GM03348 (cell line): ENCODE measurements at regions not wholly inside any gene's neighbourhood (a gene's known extent, or its start where the extent isn't known, plus 50 kb on each side); places are given as distances from the start of the nearest gene placed in this dataset.

Source experiments
- DNase-seq: peaks from one replicate; pipeline ENCODE4 v3.0.0; 2012; ENCODE audit warnings: low spot score

- DNase-seq = no peak
Observed at GRCh38 chr7:46489106-46489505, 568.0 kb upstream of the IGFBP3 start.

- DNase-seq = no peak
Observed at GRCh38 chr7:46488607-46489006, 567.5 kb upstream of the IGFBP3 start.

GRCh38 chr7:46486256-46487206, 565.5 kb upstream of the IGFBP3 start:
- DNase-seq = peak; percentile 75

GRCh38 chr7:46485481-46486065, 564.5 kb upstream of the IGFBP3 start:
- peak; percentile 53 for DNase-seq

- no peak for DNase-seq
Observed at GRCh38 chr7:46484906-46485305, 563.8 kb upstream of the IGFBP3 start.

- no peak for DNase-seq
Observed at GRCh38 chr7:46480619-46481018, 559.5 kb upstream of the IGFBP3 start.

GRCh38 chr7:46479680-46480079, 558.6 kb upstream of the IGFBP3 start:
- DNase-seq = no peak

- peak; percentile 23 for DNase-seq
Observed at GRCh38 chr7:46478046-46478445, 557.0 kb upstream of the IGFBP3 start.

GRCh38 chr7:46468753-46469356, 547.8 kb upstream of the IGFBP3 start:
- no peak for DNase-seq

- DNase-seq = no peak
Observed at GRCh38 chr7:46463170-46463569, 542.1 kb upstream of the IGFBP3 start.

GRCh38 chr7:46461334-46461777, 540.3 kb upstream of the IGFBP3 start:
- no peak for DNase-seq

GRCh38 chr7:46459942-46460341, 538.9 kb upstream of the IGFBP3 start:
- no peak for DNase-seq

GRCh38 chr7:46454816-46455215, 533.7 kb upstream of the IGFBP3 start:
- peak; percentile 15 for DNase-seq

GRCh38 chr7:46452561-46453135, 531.6 kb upstream of the IGFBP3 start:
- DNase-seq = no peak

- no peak for DNase-seq
Observed at GRCh38 chr7:46451846-46452245, 530.8 kb upstream of the IGFBP3 start.

GRCh38 chr7:46450886-46451285, 529.8 kb upstream of the IGFBP3 start:
- peak; percentile 9 for DNase-seq

- DNase-seq = no peak
Observed at GRCh38 chr7:46450425-46450824, 529.4 kb upstream of the IGFBP3 start.

- DNase-seq = no peak
Observed at GRCh38 chr7:46449743-46450142, 528.7 kb upstream of the IGFBP3 start.

- no peak for DNase-seq
Observed at GRCh38 chr7:46448478-46448877, 527.4 kb upstream of the IGFBP3 start.

GRCh38 chr7:46446151-46446550, 525.1 kb upstream of the IGFBP3 start:
- DNase-seq = no peak

- peak; percentile 7 for DNase-seq
Observed at GRCh38 chr7:46444256-46444655, 523.2 kb upstream of the IGFBP3 start.

- no peak for DNase-seq
Observed at GRCh38 chr7:46440186-46440585, 519.1 kb upstream of the IGFBP3 start.

GRCh38 chr7:46432708-46433107, 511.6 kb upstream of the IGFBP3 start:
- DNase-seq = peak; percentile 12
